ENCODE measurements at regions not wholly inside any gene's neighbourhood (a gene's known extent, or its start where the extent isn't known, plus 50 kb on each side); places are given as distances from the start of the nearest gene placed in this dataset.

DNA sequence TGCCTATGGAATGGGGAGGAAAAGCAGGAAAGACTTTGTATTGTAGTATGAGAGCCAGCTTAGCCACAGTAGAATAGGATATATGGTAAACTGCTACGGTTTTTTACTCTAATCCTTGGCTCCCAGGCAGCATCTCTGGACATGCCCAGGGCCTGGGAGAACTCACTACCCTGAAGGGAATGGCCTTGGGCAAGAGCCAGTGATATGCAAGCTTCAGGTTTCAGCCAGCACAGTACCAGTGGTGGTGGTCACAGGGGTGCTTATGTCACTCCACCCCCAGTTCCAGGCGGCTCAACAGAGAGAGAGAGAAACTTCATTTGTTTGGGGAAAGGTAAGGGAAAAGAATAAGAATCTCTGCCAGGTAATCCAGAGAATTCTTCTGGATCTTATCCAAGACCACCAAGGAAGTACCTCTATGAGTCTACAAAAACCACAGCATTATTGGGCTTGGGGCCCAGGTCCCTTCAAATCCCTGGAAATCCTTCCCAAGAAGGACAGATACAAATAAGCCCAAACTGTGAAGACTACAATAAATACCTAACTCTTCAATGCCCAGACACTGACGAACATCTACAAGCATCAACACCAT, 121.2 kb downstream of the THBS2 start:
- intact Hi-C loops (cut with micrococcal nuclease), result no loop called here

More for the DNA sequence above, 121.2 kb downstream of the THBS2 start:
- H3K9me3 ChIP-seq (ENCODE audit: control insufficient read depth, insufficient read depth, low read length), result no peaks in the 10 kb centered on the region
- ATAC-seq (ENCODE audit: low read depth) (no peak), DNase-seq (no peak)
- POLR2A ChIA-PET (ENCODE audit: unreplicated experiment), result no interaction called here
- H2AK5ac ChIP-seq (ENCODE audit: low read depth, low read length), result no peak overlapping the region
- H3K36me3 ChIP-seq (ENCODE audit: control insufficient read depth, insufficient read depth, low read length), result no peaks in the 10 kb centered on the region
- H3K23ac ChIP-seq (ENCODE audit: low read depth, low read length), result no peak overlapping the region
- TF ChIP-seq NFE2L2 (IDR thresholded peaks at IDR 0.05; ENCODE audit: low read depth, low read length) (no peak), MAZ (IDR thresholded peaks at IDR 0.05; ENCODE audit: borderline replicate concordance, low read depth, low read length) (no peak), RAD21 (IDR thresholded peaks at IDR 0.05; ENCODE audit: low read length) (no peak)
- TF ChIP-seq, protein P1, sequence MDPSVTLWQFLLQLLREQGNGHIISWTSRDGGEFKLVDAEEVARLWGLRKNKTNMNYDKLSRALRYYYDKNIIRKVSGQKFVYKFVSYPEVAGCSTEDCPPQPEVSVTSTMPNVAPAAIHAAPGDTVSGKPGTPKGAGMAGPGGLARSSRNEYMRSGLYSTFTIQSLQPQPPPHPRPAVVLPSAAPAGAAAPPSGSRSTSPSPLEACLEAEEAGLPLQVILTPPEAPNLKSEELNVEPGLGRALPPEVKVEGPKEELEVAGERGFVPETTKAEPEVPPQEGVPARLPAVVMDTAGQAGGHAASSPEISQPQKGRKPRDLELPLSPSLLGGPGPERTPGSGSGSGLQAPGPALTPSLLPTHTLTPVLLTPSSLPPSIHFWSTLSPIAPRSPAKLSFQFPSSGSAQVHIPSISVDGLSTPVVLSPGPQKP (IDR thresholded peaks at IDR 0.05; ENCODE audit: borderline replicate concordance, low read depth, low read length), result no peak
- no peak overlapping the region for H3K14ac ChIP-seq (replicated peaks; ENCODE audit: low read depth, low read length)
- H3K4me2 ChIP-seq (ENCODE audit: low read depth, low read length), result no peak overlapping the region
- H4K8ac ChIP-seq (ENCODE audit: low read depth in 2 of 2, low read length in 2 of 2), result no peak overlapping the region
- no peaks in the 10 kb centered on the region for H3K27me3 ChIP-seq (ENCODE audit: control insufficient read depth, insufficient read depth, low read length)
- H2BK15ac ChIP-seq (ENCODE audit: low read depth, low read length), result no peak overlapping the region
- no peak overlapping the region for H2AK9ac ChIP-seq (replicated peaks; ENCODE audit: low read depth, low read length, poor library complexity)
- no peak overlapping the region for H3K4me3 ChIP-seq (ENCODE audit: insufficient read depth, low read depth, low read length)
- H4K20me1 ChIP-seq (ENCODE audit: insufficient read depth, low read length), result no peaks in the 10 kb centered on the region
- no peak overlapping the region for H3K9ac ChIP-seq (ENCODE audit: low read depth, low read length)
- no peaks in the 10 kb centered on the region for H3K79me1 ChIP-seq (ENCODE audit: low read depth in 1 of 2, low read length in 2 of 2)
- H2AFZ ChIP-seq (replicated peaks; ENCODE audit: low read length, poor library complexity), result no peak overlapping the region
- CTCF ChIA-PET, result no interaction called here
- H2BK120ac ChIP-seq (ENCODE audit: low read depth, low read length), result no peak overlapping the region
- H2BK20ac ChIP-seq (ENCODE audit: low read depth, low read length), result no peak overlapping the region
- H3K18ac ChIP-seq (ENCODE audit: low read depth, low read length), result no peak overlapping the region
- no TSS peak for BruUV-seq (replicated peaks)
- no peaks in the 10 kb centered on the region for H3K4me1 ChIP-seq (ENCODE audit: control insufficient read depth, insufficient read depth, low read length)
- H3K27ac ChIP-seq (ENCODE audit: insufficient read depth, low read length), result no peak overlapping the region
- dilution Hi-C loops (cut with HindIII; ENCODE audit: low sequenced_read_pairs, unreplicated experiment) (no loop called here), in situ Hi-C loops (cut with MboI; ENCODE audit: low sequenced_read_pairs) (no loop called here)
- no peak overlapping the region for H2BK5ac ChIP-seq (ENCODE audit: low read depth, low read length, poor library complexity, severe bottlenecking)
- H3K9me1 ChIP-seq (ENCODE audit: insufficient read depth, low read length), result no peaks in the 10 kb centered on the region
- no peak overlapping the region for H4K5ac ChIP-seq (ENCODE audit: low read depth, low read length)
- no peak overlapping the region for H3K4ac ChIP-seq (ENCODE audit: low read depth, low read length)
- H3K56ac ChIP-seq (ENCODE audit: extremely low read depth, insufficient read depth, low read length), result no peak overlapping the region
- no peak overlapping the region for H4K91ac ChIP-seq (ENCODE audit: insufficient read depth, low read depth, low read length)
- 89% methylated on average over 1 of the region's 3 CpGs; no CpG with 5 or more reads in 1 of the 2 experiments for WGBS, 2 experiments (ENCODE audit: extremely low coverage in 2 of 2, insufficient read length in 1 of 2)
